Left hindlimb (tissue), 1 donor: ENCODE measurements at regions not wholly inside any gene's neighbourhood (a gene's known extent, or its start where the extent isn't known, plus 50 kb on each side); places are given as distances from the start of the nearest gene placed in this dataset.

ENCODE experiments used
- DNase-seq: peaks from one replicate; pipeline ENCODE4 v3.0.0-alpha.2; 2018

DNA sequence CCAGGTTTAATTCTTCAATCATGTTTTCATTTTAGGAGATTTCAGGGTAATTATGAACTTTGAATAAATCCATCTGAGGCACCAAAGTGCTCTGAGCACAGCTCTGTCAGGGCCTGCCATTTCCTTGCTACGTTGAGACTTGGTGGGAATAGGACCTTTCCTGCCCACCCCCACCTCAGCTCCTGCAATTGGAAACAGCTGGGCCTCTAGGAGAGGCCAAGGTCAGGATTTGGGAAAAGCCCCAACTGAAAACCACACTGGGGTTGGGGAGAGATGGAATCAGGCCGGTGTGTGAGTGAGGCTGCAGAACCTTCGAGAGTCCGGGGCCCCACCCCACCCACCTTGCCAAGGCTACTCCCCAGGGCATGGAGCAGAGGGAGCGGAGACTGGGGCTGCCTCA is 212.7 kb upstream of the BCOR start:
- no peak for DNase-seq

DNA sequence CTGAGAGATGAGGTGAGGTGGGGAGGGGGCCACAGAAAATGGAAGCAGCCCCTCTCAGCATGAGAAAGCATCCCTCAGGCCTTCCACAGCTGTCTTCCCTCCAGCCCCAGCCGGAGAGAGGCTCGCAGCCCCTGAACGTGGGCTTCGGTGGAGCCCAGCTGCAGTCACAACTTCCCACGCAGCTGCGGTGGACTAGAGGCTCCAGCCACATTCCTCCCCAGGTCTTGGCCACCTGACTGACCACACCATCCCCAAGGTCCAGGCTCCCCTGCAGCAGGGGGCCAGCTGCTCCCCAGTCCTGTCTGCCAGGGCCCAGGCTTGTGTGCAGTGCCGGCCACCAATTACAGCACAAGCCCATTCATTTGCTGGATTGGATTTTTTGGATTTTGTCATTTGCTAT is 212.3 kb upstream of the BCOR start:
- peak; percentile 58 for DNase-seq

DNA sequence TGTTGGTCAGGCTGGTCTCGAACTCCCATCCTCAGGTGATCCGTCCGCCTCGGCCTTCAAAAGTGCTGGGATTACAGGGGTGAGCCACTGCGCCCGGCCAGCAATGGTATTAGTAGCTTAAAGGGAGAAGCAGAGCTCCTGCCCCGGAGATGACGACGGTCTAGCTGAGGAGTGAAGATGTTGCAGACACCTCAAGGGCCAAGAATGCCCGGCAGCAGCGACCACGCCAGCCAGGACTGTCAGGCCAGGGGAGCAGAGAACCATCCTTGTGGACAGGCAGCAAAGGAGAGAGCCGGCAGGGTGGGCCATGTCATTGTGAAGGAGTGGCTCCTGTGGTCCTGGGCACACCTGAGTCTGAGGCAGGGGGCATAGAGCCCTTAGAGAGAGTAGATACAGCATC is 210.1 kb upstream of the BCOR start:
- no peak for DNase-seq

DNA sequence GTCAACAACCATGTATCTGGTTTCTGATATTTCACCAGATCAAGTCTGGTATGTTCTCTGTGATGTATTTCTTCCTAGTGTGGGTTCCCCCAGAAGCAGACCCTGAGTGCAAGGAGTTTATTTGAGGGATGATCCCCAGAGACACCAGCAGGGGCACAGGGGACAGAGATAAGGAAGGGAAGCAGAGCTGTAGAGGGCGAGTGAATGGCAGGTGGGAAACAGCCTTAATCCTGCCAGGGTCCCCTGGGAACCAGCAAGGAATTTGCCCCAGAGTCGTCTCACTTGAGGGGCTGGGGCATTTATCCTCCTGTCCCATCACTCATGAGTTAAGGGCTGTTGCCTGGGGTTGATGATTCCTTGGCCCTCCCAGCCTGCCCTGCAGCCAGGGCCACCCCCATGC is 206.4 kb upstream of the BCOR start:
- no peak for DNase-seq

DNA sequence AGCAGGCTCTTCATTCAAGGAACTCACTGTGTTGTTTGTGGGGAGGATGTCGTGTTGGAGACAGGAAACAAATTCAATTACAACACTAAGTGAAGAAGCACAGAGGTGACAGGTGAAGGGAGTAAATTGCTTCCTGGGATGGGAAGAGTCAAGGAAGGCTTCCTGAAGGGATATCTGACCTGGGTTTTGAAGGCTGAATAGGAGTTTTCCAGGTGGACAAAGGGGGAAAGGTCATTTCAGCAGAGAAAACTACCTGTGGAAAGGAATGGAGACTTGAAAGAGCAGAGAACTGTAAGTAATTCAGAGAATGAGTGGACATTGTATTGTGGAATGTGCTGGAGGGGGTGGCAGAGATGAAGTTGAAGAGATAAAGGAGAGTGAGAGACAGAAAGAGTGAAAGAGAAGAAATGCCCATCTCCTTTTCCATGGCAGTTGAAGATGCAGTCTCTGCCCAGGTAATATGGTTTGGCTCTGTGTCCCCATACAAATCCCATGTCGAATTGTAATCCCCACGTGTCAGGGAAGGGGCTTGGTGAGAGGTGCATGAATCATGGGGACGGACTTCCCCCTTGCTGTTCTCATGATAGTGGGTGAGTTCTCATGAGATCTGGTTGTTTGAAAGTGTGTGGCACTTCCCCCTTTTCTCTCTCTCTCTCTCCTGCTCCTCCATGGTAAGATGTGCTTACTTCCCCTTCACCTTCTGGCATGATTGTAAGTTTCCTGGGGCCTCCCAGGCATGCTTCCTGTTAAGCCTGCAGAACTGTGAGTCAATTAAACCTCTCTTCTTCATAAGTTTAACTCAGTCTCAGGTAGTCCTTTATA is 205.7 kb upstream of the BCOR start:
- DNase-seq = no peak

DNA sequence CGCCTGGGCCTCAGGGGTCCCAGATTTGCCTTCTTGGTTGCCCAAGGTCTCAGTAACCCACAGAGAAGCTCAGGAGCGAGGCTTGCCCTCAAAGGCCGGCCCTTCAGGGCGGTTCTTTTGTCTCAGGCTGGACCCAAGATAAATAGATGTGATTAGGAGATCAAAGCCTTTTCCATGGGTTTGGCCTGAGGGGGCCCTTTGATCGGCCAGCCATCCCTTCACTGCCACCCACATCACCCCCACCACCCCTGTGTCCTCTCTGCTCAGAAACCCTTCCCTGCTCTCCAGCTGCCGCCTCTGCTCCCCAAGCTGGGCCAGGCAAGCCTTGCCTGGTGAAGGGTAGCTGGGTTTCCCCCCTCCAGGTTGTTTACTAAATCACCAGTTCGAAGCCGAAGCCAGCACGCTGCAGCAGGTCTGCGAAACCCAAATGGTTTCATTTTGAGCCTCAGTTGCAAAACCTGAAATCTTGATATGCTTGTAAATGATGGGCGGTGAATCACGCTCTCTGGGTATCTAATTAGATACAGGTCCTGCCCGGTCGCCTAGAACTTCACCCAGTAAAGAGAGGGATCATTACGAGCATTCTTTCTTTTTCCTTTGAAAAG is 202.6 kb upstream of the BCOR start:
- DNase-seq = no peak

DNA sequence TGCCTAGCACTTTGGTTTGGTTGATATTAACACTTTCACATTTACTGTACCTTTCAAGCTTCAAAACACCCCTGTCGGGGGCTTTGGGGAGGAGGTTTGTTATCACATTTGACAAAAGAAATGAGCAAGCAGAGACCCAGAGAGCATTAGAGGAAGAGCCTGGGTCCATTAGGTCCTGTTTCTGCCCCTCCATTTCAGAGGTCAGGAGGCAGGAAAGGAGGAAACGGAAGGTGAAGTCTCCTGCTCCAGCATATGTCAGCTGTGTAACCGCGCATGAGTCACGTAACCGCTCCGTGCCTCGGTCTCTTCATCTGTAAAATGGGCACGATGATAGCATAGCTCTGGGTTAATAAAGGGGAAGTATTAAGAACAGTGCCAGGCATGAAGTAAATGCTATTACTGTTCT is 201.9 kb upstream of the BCOR start:
- no peak for DNase-seq

DNA sequence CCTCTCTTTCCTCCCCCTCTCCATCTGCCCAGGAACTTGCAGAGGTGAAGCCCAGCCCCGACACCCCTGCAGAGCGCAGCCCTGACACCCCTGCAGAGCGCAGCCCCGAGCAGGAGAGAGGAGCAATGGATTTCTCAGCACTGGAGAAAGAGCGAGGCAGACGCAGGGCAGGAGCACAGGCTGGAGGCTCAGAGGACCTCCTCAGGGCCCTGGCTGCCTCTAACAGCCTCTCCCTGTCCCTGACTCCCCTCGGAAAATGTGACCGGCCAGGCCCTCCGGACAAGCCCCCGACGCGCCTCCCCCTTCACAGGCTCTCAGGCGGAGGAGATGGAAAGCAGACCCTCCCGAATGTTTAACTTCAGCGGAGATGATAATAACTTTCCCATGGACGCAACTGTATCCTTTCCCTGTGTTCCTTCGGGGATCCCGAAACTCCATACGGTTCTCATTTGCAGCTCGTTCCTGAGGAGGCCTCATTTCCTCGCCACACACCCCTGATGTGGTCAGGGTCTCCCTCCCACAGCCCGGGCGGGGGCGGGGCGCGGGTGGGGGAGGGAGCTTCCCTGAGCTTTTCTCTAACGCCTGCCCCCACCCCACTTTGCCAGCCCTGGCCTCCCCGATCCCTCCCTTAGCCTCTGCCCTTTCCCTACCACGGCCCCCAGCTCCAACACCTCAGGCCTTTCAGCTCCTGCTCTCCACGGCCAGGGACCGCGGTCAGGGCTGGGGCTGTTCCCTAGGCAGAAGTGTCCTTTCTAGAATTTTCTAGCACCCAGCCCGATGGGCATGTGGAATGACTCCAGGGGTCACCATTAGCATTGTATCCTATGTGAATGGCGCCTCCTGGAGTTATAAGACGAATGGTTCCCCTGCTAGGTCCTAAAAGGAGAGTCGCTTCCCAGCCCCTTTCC is 201.1 kb upstream of the BCOR start:
- peak; percentile 70 for DNase-seq

DNA sequence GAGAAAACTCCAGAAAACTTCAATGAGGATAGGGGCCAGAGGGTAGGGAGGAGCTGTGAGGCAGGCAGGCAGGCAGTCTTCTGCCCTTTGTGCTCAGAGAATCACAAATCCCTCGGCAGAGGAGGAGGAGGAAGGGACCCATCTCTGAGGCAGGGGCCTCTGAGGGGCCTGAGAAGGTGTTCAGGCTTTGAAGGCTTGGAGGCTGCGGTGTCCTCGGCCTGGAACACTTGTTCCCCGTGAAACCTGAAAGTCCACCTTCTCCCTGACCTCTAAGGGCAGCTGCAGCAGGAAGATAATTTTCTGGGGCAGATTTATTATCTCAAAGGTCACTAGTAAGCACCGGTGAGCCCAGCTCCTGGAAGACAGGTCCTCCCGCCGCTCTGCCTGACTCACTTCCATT is 200.3 kb upstream of the BCOR start:
- DNase-seq = no peak

DNA sequence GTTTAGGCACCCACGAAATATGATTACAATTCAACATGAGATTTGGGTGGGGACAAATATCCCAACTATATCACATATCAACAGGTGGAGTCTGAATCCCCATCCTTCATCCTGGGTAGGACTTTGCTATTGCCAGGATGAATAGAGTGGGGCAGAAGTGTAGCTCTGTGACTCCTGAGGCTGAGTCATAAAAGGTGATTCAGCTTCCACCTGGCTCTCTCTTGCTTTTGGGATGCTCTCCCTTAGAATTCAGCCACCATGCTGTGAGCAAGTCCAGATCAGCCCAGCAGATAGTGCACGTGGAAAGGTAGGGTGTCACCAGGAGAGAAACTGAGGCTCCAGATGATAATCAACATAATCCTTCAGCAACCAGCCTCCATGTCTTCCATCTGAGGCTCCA is 193.8 kb upstream of the BCOR start:
- DNase-seq = no peak

DNA sequence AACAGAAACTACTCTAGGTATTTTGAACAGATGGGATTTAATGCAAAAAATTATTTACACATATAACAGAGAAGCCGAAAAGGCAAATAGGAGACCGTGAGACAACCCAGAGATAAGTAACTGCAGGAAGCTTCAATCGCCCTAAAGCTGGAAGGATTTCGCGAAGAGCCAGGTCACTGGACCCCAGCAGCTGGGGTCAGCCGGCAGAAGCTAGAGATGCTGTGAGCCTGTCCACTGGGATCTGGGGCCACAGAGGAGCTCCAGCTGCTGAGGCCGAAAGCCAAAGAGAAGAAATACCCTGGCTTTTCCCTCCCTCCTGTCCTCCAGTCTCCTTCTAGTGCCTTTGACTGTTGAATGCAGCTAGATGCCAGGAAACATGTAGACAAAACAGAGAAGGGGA is 192.8 kb upstream of the BCOR start:
- DNase-seq = no peak

DNA sequence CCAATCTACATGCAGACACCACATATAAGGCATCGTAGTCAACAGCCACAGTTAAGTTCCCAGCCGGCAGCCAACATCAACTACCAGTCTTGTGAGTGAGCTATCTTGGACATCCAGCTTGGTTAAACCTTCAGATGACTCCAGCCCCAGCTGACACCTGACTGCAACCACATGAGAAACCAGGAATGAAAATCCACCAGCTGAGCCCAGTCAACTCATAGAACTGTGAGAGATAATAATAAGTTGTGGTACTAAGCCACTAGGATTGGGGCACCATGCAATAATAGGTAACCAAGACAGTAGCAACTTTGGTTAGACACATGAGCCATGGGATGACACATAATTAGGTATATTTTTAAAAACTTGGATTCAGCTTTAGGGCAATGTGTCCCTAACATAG is 188.1 kb upstream of the BCOR start:
- DNase-seq = no peak

DNA sequence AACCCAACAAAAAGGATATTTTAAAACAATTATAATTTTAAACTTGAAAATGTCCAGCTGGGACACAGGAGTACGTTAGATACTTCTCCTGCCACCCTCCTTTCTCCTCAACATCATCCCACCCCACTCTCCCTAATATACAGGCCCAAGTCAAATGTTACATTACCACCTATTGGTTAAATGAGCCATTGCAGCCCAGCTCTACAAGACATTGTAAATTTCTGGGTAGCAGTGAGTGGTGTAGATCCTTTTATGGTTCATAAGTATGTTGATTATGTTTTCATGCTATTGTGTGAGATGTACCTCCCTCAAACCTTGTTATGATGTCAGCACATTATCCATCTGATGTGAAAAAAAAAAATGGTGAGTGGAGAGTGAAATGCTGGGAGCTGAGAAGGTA is 187.1 kb upstream of the BCOR start:
- DNase-seq = no peak

DNA sequence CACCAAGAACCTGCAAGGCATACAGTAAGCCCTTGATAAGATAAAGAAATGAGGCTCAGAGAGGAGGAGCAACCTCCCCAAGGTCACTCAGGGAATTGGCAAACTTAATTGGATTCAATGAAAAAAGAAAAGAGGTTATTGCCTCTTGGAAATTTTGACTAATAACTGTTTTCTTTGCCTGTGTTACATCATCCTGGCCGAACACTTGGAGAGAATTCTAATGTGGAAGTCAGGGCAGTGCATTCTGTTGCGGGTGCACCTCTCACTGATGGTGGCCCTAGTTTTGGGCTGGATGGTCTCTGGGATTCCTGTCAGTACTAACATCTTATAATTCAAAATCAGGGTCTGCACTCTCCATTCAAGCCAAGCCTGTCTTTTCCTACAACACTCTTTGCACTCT is 186.2 kb upstream of the BCOR start:
- no peak for DNase-seq

DNA sequence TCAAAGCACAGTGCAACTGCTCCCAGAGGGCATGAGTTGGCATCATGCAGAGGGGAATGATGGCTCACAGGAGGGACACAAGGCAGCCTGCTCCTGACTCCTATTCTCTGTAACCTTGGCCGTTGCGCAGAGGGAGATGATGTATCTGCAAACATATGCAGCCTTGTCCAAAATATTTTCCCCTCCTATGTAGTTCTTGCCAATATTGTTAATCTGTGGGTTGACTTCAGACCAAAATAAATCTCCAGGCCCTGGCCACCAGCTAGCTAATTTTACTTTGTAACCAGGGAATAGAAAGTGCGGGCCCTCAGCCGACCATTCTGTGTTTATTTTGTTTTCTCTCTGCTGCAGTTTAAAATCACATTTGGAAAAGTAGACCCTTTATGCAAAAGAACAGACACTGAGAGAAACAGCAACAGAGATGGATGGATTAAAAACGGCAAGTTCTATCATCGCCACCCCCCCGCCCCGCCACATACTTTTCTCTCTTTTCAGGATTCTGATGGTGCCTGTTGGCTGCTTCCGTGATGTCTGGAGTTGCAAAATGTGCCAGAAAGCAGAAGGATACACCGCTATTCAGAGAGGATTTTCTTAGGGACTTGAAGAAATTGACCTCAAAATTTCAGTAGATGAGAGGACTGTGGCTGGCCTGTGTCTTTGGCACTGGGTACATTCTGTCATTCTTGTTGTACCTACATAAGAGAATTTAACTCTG is 185.3 kb upstream of the BCOR start:
- DNase-seq = peak; percentile 40

DNA sequence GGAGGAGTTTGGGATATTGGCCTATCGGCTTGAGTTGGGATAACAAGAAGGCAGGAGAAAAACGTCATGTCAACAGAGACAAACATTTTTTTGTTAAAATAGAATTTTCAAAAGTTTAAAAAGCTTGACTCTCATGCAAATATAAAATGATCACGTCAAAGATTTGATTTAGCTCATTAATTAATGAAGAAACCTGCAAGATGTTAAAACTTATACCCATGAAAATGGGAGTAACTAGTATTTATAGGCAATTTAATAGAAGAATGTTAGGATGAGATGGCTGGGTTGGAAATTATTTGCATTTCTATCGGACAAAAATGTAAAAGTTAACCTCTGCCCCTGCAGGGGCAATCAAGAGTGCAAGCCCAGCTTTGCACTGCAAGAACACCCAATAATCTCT is 184.6 kb upstream of the BCOR start:
- no peak for DNase-seq

DNA sequence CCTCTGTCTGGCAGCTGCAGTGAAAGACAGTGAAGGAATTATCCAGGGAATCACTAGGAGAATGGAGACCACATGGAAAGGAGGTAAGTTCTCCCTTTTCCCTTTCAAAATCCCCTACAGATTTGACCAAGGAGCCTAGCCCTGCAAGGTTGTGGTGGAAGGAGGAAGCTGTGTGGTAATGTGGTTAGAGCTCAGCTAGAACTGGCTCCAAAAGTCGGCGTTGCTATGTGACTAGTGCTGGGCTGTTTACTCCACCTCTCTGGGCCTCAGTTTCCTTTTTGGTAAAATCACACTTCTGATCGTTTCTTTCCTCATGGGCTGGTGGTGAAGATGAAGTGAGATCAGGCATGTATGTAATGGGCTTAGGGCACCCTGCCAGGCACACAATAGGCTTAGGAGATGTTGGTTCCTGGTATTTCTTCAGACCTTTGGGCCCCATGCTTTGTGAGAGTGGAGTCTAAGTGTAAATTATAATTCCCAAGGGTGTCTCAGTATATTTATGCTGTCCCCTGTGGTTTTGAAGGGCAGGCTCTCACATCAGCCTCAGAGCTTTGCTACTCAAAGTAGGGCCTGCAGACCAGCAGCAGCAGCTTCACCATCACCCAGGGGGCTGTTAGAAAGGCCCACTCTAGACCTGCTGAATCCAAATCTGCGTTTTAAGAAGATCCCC is 183.7 kb upstream of the BCOR start:
- no peak for DNase-seq

DNA sequence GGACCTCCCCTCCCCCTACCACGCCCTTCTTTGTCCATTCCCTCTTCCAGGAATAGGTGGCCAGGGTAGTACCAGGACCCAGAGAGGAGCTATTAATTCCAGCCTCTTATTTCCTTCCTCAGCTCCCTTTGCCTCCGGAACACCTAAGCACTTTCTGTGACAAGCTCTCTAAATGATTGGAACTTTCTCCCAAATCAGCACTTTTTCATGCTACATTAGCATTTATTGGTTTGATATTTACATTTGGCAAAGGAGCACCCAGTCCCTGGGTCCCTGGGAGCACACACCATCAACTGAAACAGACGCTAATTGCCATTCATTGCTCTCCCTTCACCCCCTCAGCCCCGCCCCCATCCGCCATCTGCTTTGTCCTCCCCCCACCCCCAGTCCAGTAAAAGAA is 182.0 kb upstream of the BCOR start:
- DNase-seq = no peak

DNA sequence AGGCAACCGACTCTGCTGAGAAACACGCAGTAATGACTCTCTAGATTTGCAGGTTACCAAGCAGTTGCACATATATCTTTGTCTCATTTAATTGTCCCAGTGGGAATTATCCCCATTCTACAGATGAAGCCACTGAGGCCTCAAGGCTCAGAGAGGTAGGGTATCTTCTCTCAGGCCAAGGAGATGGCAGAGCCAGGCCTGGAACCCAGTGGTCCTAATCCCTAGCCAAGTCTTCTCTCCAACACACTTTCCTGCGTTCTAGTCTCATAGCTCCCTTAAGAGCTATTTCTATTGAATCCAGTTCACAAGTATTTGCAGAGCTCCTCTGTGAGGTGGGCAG is 181.3 kb upstream of the BCOR start:
- no peak for DNase-seq

DNA sequence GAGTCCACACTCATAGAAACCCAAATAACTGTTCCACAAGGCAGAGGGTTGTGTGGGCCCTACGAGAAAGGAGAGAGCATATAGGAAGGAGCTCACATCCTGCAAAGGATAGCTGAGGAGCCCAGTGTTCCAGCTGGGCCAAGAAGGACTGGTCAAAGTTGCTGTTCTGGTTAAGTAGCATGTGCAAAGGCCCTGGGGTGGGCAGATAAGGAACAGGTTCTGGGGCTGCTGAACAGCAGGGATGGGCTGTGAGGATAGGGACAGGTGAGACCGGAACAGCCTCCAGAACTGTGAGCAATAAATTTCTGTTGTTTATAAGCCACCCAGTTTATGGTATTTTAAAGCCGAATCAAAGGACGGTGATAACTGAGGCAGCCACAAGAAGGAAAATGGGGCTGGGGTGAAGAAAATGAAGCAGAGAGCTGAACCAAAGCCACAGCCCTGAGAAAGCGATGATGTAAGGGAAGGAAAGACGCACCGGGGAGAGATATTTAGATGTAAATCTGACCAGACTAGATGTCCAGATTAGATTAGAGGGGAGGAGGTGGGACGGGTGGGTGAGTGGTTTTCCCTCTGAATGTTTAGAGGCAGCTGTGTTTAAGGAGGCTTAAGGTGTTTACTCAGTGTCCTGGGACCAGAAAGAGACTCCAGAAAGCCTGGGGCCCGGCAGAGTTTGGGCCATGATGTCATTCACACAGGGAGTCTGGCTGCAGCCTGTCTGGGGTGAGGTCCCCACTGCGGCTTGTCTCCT is 180.8 kb upstream of the BCOR start:
- peak; percentile 45 for DNase-seq

DNA sequence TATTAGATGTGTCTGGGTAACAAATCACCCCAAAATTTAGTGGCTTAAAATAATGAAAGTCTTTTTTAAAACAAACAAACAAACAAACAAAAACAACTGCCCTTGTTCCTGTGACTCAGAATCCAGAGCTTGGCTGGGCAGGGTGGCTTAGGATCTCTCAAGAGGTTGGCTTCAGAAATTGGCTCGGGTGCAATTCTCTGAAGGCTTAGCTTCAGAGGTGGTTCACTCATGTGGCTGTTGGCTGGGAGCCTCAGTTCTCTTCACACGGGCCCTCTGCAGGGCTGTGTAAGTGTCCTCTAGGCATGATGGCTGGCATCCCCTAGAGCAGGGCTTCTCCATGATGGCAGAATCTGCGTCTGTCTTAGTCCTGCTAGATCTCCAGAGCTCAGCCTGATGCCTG is 179.9 kb upstream of the BCOR start:
- DNase-seq = no peak
